Occipital lobe (tissue), 1 donor: ENCODE measurements at regions not wholly inside any gene's neighbourhood (a gene's known extent, or its start where the extent isn't known, plus 50 kb on each side); places are given as distances from the start of the nearest gene placed in this dataset.
A peak's percentile ranks its signal among the peaks of the same experiment; 100 is the strongest.

Experiments used
- DNase-seq: peaks from one replicate; lab custom pipeline; 2025; lab: John Stamatoyannopoulos, UW

GRCh38 chr6:71513036-71513435, 224.4 kb downstream of the OGFRL1 start:
- no peak for DNase-seq

- DNase-seq: no peak
Observed at GRCh38 chr6:71523548-71523947, 234.9 kb downstream of the OGFRL1 start.

GRCh38 chr6:71524201-71524600, 235.6 kb downstream of the OGFRL1 start:
- DNase-seq: no peak

- no peak for DNase-seq
Observed at GRCh38 chr6:71527886-71528285, 239.3 kb downstream of the OGFRL1 start.

- DNase-seq: no peak
Observed at GRCh38 chr6:71529026-71529425, 240.4 kb downstream of the OGFRL1 start.

GRCh38 chr6:71529769-71530168, 241.2 kb downstream of the OGFRL1 start:
- DNase-seq: no peak

GRCh38 chr6:71531006-71531405, 242.4 kb downstream of the OGFRL1 start:
- DNase-seq: no peak

GRCh38 chr6:71531841-71532240, 243.2 kb downstream of the OGFRL1 start:
- DNase-seq: peak; percentile 65

GRCh38 chr6:71533939-71534379, 245.3 kb downstream of the OGFRL1 start:
- no peak for DNase-seq

GRCh38 chr6:71534921-71535320, 246.3 kb downstream of the OGFRL1 start:
- no peak for DNase-seq

GRCh38 chr6:71537717-71538116, 249.1 kb downstream of the OGFRL1 start:
- DNase-seq: no peak

- no peak for DNase-seq
Observed at GRCh38 chr6:71544028-71544427, 255.4 kb downstream of the OGFRL1 start.

GRCh38 chr6:71544906-71545305, 256.3 kb downstream of the OGFRL1 start:
- DNase-seq: no peak

GRCh38 chr6:71545905-71546304, 257.3 kb downstream of the OGFRL1 start:
- DNase-seq: no peak

GRCh38 chr6:71551798-71552197, 263.2 kb downstream of the OGFRL1 start:
- DNase-seq: no peak

GRCh38 chr6:71556141-71556540, 267.5 kb downstream of the OGFRL1 start:
- DNase-seq: no peak

GRCh38 chr6:71558974-71559373, 270.4 kb downstream of the OGFRL1 start:
- no peak for DNase-seq

GRCh38 chr6:71567562-71567961, 279.0 kb downstream of the OGFRL1 start:
- DNase-seq: no peak

GRCh38 chr6:71577766-71578165, 289.2 kb downstream of the OGFRL1 start:
- DNase-seq: no peak

- DNase-seq: no peak
Observed at GRCh38 chr6:71579902-71580301, 291.3 kb downstream of the OGFRL1 start.

GRCh38 chr6:71582820-71583219, 294.2 kb downstream of the OGFRL1 start:
- no peak for DNase-seq

- no peak for DNase-seq
Observed at GRCh38 chr6:71584712-71585436, 296.3 kb downstream of the OGFRL1 start.

- no peak for DNase-seq
Observed at GRCh38 chr6:71585472-71585871, 296.9 kb downstream of the OGFRL1 start.

- DNase-seq: no peak
Observed at GRCh38 chr6:71588490-71588889, 297.9 kb upstream of the RIMS1 start.
